T-cell (primary cell): ENCODE measurements at regions not wholly inside any gene's neighbourhood (a gene's known extent, or its start where the extent isn't known, plus 50 kb on each side); places are given as distances from the start of the nearest gene placed in this dataset.

Experiments used
- ATAC-seq, 4 experiments: fragments of 200-7000 bp in 3 of 4; fragments of 150-1000 bp in 1 of 4; cut with Tn5 transposase; replicated peaks in 1 of 4; 1 replicate in 3 of 4; 2 replicates in 1 of 4; pipeline ENCODE4 v1.10.0; 2021; ENCODE audit warnings: moderate library complexity in 3 of 4, mild to moderate bottlenecking in 2 of 4, moderate number of reproducible peaks in 1 of 4
- CTCF ChIA-PET, 2 donors: fragments of 300-600 bp; sonication (Branson Sonifier 250); formaldehyde crosslinking; loops; one replicate each; lab custom pipeline; 2022; ENCODE audit warnings: antibody characterized with exemption in 2 of 2; lab: Charles Lee
- POLR2A ChIA-PET, 2 donors: fragments of 300-600 bp; sonication (Branson Sonifier 250); formaldehyde crosslinking; loops; one replicate each; lab custom pipeline; 2022; ENCODE audit warnings: antibody characterized with exemption in 2 of 2; lab: Charles Lee
- DNase-seq, 35 experiments: peaks; one replicate each; pipeline versions ENCODE4 v3.0.0 to v3.0.0-alpha.2; 2013 to 2023
- H3K27ac ChIP-seq: one replicate; pipeline ENCODE4 v1.5.1; 2013; ENCODE audit warnings: low read length
- H3K27me3 ChIP-seq, 2 experiments: replicated peaks in 1 of 2; 1 replicate in 1 of 2; 2 replicates in 1 of 2; pipeline versions ENCODE4 v1.6.1 to v1.7.0; 2013; ENCODE audit warnings: low read length in 1 of 2, mixed read lengths in 1 of 2; ENCODE audit not compliant: control insufficient read depth in 2 of 2, insufficient read depth in 2 of 2; ENCODE audit errors: extremely low read depth in 1 of 2
- H3K36me3 ChIP-seq, 2 donors: 1 replicate in 1 of 2; 2 replicates in 1 of 2; pipeline versions ENCODE4 v1.6.1 to v1.7.0; 2013; ENCODE audit warnings: low read length in 1 of 2; ENCODE audit not compliant: control insufficient read depth in 2 of 2, insufficient read depth in 1 of 2; ENCODE audit errors: extremely low read depth in 1 of 2
- H3K4me1 ChIP-seq, 2 experiments: 1 replicate in 1 of 2; 2 replicates in 1 of 2; pipeline versions ENCODE4 v1.6.1 to v1.7.0; 2013; ENCODE audit warnings: low read length in 2 of 2, mixed read lengths in 1 of 2; ENCODE audit not compliant: insufficient read depth in 2 of 2, control insufficient read depth in 1 of 2; ENCODE audit errors: extremely low read depth in 1 of 2
- H3K4me3 ChIP-seq, 2 donors: 1 replicate in 1 of 2; 2 replicates in 1 of 2; pipeline versions ENCODE4 v1.5.1 to v1.7.0; 2013; ENCODE audit warnings: mild to moderate bottlenecking in 2 of 2, low read length in 1 of 2, moderate library complexity in 1 of 2; ENCODE audit not compliant: control insufficient read depth in 1 of 2; ENCODE audit errors: extremely low read depth in 1 of 2
- H3K9me3 ChIP-seq: 2 replicates; pipeline ENCODE4 v1.7.0; 2013
- H3K27ac Mint-ChIP-seq, 2 donors: one replicate each; pipeline ENCODE4 v1.8.0; 2020 to 2021; ENCODE audit warnings: mild to moderate bottlenecking in 2 of 2, mixed read lengths in 2 of 2
- H3K27me3 Mint-ChIP-seq, 2 donors: one replicate each; pipeline ENCODE4 v1.8.0; 2021 to 2022; ENCODE audit warnings: mixed read lengths in 2 of 2
- H3K36me3 Mint-ChIP-seq: one replicate; pipeline ENCODE4 v1.8.0; 2021; ENCODE audit warnings: mixed read lengths
- H3K4me1 Mint-ChIP-seq, 3 donors: one replicate each; pipeline ENCODE4 v1.8.0; 2020 to 2022; ENCODE audit warnings: mixed read lengths in 3 of 3, mild to moderate bottlenecking in 1 of 3
- H3K4me3 Mint-ChIP-seq, 3 donors: one replicate each; pipeline ENCODE4 v1.8.0; 2020 to 2022; ENCODE audit warnings: mild to moderate bottlenecking in 3 of 3, mixed read lengths in 3 of 3, moderate library complexity in 3 of 3
- H3K9me3 Mint-ChIP-seq, 3 donors: one replicate each; pipeline ENCODE4 v1.8.0; 2020 to 2022; ENCODE audit warnings: mixed read lengths in 3 of 3
- WGBS: methylation state at CpG from one replicate; pipeline ENCODE4 v1.1.5; 2013; ENCODE audit warnings: missing lambda C conversion rate; ENCODE audit not compliant: insufficient coverage; 5-methylcytosine and 5-hydroxymethylcytosine counted together

GRCh38 chr12:85656561-85656960 is 179.6 kb downstream of the RASSF9 start:
- no peak overlapping the region for H3K4me3 Mint-ChIP-seq
- Histone ChIP-seq H3K27me3 (no peaks in the 10 kb centered on the region), H3K4me1 (no peaks in the 10 kb centered on the region), H3K4me3 (no peak overlapping the region), H3K9me3 (no peaks in the 10 kb centered on the region), H3K27ac (no peak overlapping the region), H3K36me3 (no peaks in the 10 kb centered on the region)
- H3K27ac Mint-ChIP-seq: no peak overlapping the region
- no peak for ATAC-seq
- no peak for DNase-seq
- H3K36me3 Mint-ChIP-seq: no peaks in the 10 kb centered on the region
- ChIA-PET POLR2A (no interaction called here), CTCF (no interaction called here)
- H3K27me3 Mint-ChIP-seq: no peaks in the 10 kb centered on the region
- WGBS: no CpG with 5 or more reads among the region's 2 CpGs
- peaks cover 7 to 35% (median 8%) of the 10 kb centered on the region in 3 donors for H3K9me3 Mint-ChIP-seq
- no peaks in the 10 kb centered on the region for H3K4me1 Mint-ChIP-seq

DNA sequence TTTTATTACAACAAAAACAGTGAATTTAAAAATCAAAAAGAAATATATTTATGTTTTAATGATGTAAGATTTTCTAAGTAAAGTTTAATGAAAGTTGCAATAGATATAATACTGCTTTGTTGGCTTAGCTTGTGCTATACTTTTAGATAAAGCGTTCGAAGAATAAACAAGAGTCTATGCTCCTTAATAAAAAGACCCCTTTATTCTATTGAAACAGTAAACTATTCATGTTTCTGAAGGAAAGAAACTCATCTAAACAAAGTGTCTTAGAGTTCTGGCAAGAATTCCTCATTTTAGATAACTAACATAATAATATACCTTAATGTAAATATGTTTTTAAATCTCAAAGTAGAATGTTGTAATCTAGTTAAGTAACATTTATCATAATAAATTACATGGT is 179.0 kb downstream of the RASSF9 start:
- Mint-ChIP-seq H3K9me3 (peaks cover 7 to 30% (median 8%) of the 10 kb centered on the region in 3 donors), H3K4me3 (no peak overlapping the region), H3K4me1 (no peaks in the 10 kb centered on the region), H3K27ac (no peak overlapping the region), H3K27me3 (no peaks in the 10 kb centered on the region), H3K36me3 (no peaks in the 10 kb centered on the region)
- no CpG with 5 or more reads among the region's 2 CpGs for WGBS
- no peak for DNase-seq
- Histone ChIP-seq H3K36me3 (no peaks in the 10 kb centered on the region), H3K9me3 (no peaks in the 10 kb centered on the region), H3K4me3 (no peak overlapping the region), H3K27ac (no peak overlapping the region), H3K4me1 (no peaks in the 10 kb centered on the region), H3K27me3 (no peaks in the 10 kb centered on the region)
- ChIA-PET POLR2A (no interaction called here), CTCF (no interaction called here)
- no peak for ATAC-seq

DNA sequence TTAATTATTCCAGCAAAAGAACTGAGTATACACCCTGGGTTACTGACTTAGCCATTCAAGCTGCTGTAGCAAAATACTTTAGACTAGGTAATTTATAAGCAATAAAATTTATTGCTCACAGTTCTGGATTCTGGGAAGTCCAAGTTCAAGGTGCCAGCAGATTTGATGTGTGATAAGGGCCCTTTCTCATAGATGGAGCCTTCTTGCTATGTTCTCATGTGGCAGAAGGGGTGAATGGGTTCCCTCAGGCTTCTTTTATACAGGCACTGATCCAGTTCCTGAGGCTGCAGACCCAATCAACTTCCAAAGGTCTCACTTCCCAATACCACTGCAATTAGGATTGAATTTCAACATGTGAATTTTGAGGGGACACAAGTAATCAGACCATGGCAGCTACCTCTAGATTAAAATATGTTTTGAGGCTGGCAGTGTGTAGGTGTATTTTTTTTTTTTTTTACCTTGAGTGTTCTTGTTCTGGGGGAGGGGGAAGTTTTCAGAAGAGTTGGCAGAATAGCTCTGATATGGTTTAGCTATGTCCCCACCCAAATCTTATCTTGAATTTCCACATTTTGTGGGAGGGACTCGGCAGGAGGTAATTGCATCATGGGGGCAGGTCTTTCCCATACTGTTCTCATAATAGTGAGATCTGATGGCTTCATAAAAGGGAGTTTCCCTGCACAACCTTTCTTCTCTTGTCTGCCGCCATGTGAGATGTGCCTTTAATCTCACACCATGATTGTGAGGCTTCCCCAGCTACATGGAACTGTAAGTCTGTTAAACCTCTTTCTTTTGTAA is 178.2 kb downstream of the RASSF9 start:
- Mint-ChIP-seq H3K27me3 (no peaks in the 10 kb centered on the region), H3K4me3 (no peak overlapping the region), H3K27ac (no peak overlapping the region), H3K4me1 (no peaks in the 10 kb centered on the region), H3K9me3 (peaks cover 7 to 25% (median 8%) of the 10 kb centered on the region in 3 donors), H3K36me3 (no peaks in the 10 kb centered on the region)
- Histone ChIP-seq H3K36me3 (no peaks in the 10 kb centered on the region), H3K4me1 (no peaks in the 10 kb centered on the region), H3K27me3 (no peaks in the 10 kb centered on the region), H3K4me3 (no peak overlapping the region), H3K27ac (no peak overlapping the region), H3K9me3 (no peaks in the 10 kb centered on the region)
- ChIA-PET CTCF (interaction anchor here in 1 of 2 donors (0.6 kb wide), 1 partner anchor 1658 kb away, joined by 3 read pairs; no protein-coding TSS in a partner anchor), POLR2A (no interaction called here)
- WGBS: no CpG with 5 or more reads among the region's 2 CpGs
- ATAC-seq (no peak), DNase-seq (no peak)

- no peak for ATAC-seq
- Mint-ChIP-seq H3K27ac (no peak overlapping the region), H3K27me3 (no peaks in the 10 kb centered on the region), H3K9me3 (peaks cover 7 to 29% (median 10%) of the 10 kb centered on the region in 3 donors), H3K4me3 (no peak overlapping the region), H3K36me3 (no peaks in the 10 kb centered on the region), H3K4me1 (no peaks in the 10 kb centered on the region)
- H3K9me3 ChIP-seq: no peaks in the 10 kb centered on the region
- no peak for DNase-seq
- CTCF ChIA-PET: no interaction called here
- H3K4me3 ChIP-seq: no peak overlapping the region
- H3K36me3 ChIP-seq: no peaks in the 10 kb centered on the region
- no peaks in the 10 kb centered on the region for H3K27me3 ChIP-seq
- H3K27ac ChIP-seq: no peak overlapping the region
- H3K4me1 ChIP-seq: no peaks in the 10 kb centered on the region
- 60% methylated on average over 5 of the region's 7 CpGs for WGBS
- POLR2A ChIA-PET: no interaction called here
These were observed 176.3 kb downstream of the RASSF9 start for GRCh38 chr12:85659754-85660530.

GRCh38 chr12:85661461-85662206 is 174.6 kb downstream of the RASSF9 start:
- Mint-ChIP-seq H3K9me3 (peaks cover 7 to 25% (median 10%) of the 10 kb centered on the region in 3 donors), H3K27me3 (no peaks in the 10 kb centered on the region), H3K36me3 (no peaks in the 10 kb centered on the region), H3K27ac (no peak overlapping the region), H3K4me1 (no peaks in the 10 kb centered on the region), H3K4me3 (no peak overlapping the region)
- WGBS: 83% methylated on average over 2 of the region's 4 CpGs
- no peaks in the 10 kb centered on the region for H3K4me1 ChIP-seq
- DNase-seq: no peak
- H3K27me3 ChIP-seq: no peaks in the 10 kb centered on the region
- no peaks in the 10 kb centered on the region for H3K36me3 ChIP-seq
- no peak for ATAC-seq
- H3K4me3 ChIP-seq: no peak overlapping the region
- POLR2A ChIA-PET: interaction anchor here in 1 of 2 donors (0.7 kb wide), 1 partner anchor 948 kb away, joined by 3 read pairs; no protein-coding TSS in a partner anchor
- CTCF ChIA-PET: no interaction called here
- H3K9me3 ChIP-seq: no peaks in the 10 kb centered on the region
- H3K27ac ChIP-seq: no peak overlapping the region

GRCh38 chr12:85662207-85662602 is 174.0 kb downstream of the RASSF9 start:
- ChIA-PET POLR2A (interaction anchor here in 1 of 2 donors (0.7 kb wide), 1 partner anchor 948 kb away, joined by 3 read pairs; no protein-coding TSS in a partner anchor), CTCF (no interaction called here)
- Histone ChIP-seq H3K27ac (no peak overlapping the region), H3K9me3 (no peaks in the 10 kb centered on the region), H3K27me3 (no peaks in the 10 kb centered on the region), H3K4me1 (no peaks in the 10 kb centered on the region), H3K36me3 (no peaks in the 10 kb centered on the region), H3K4me3 (no peak overlapping the region)
- Mint-ChIP-seq H3K4me3 (no peak overlapping the region), H3K9me3 (peaks cover 7 to 27% (median 10%) of the 10 kb centered on the region in 3 donors), H3K4me1 (no peaks in the 10 kb centered on the region), H3K27ac (no peak overlapping the region), H3K27me3 (no peaks in the 10 kb centered on the region), H3K36me3 (no peaks in the 10 kb centered on the region)
- DNase-seq: no peak
- ATAC-seq: no peak
